K562 (cell line): ENCODE measurements at regions not wholly inside any gene's neighbourhood (a gene's known extent, or its start where the extent isn't known, plus 50 kb on each side); places are given as distances from the start of the nearest gene placed in this dataset.

Source experiments
- ATAC-seq: fragments of 200-7000 bp; cut with Tn5 transposase; 3 replicates; pipeline ENCODE4 v1.9.1; 2020; ENCODE audit warnings: moderate library complexity
- BruUV-seq: library from RNA; stranded (reverse); fragments of 400-500 nt; replicated peaks from 2 replicates; lab custom pipeline; 2021; lab: Mats Ljungman, UMichigan
- CTCF ChIA-PET: fragments of 300-600 bp; formaldehyde crosslinking; extraction: SDS; loops from one replicate; lab custom pipeline; 2021; ENCODE audit warnings: low intra/inter-chr PET ratio; lab: Yijun Ruan, JAX
- POLR2A ChIA-PET: fragments of 300-600, 350-650 bp; sonication (Branson Sonifier 250); formaldehyde crosslinking; extraction: SDS; loops from one replicate; lab custom pipeline; 2021; ENCODE audit warnings: antibody characterized with exemption, inconsistent platforms; lab: Yijun Ruan, JAX
- DNase-seq, 4 experiments: peaks; one replicate each; pipeline versions ENCODE4 v3.0.0 to v3.0.0-alpha.2; 2011 to 2018; ENCODE audit warnings: low spot score in 3 of 4, mixed read lengths in 3 of 4; ENCODE audit errors: extremely low read depth in 1 of 4
- FAIRE-seq: peaks from 2 replicates; lab custom pipeline; 2011; peaks lifted over from hg19 to GRCh38; lab: Jason Lieb, UNC
- H2AFZ ChIP-seq: 2 replicates; pipeline ENCODE4 v1.6.0; 2011; ENCODE audit warnings: low read depth, low read length, control low read depth, inconsistent platforms
- H3K27ac ChIP-seq: fragments of 200-600 bp; 3 replicates; pipeline ENCODE4 v1.8.0; 2011; ENCODE audit warnings: low read depth, mild to moderate bottlenecking, control low read depth, inconsistent platforms, low read length, moderate library complexity, mixed read lengths; ENCODE audit errors: extremely low read depth
- H3K27me3 ChIP-seq, 2 experiments: fragments of 300-600 bp in 1 of 2; 2 replicates in 1 of 2; 3 replicates in 1 of 2; pipeline versions ENCODE4 v1.6.0 to v1.8.0; 2011; ENCODE audit warnings: inconsistent platforms in 2 of 2, low read length in 2 of 2, mild to moderate bottlenecking in 1 of 2, mixed read lengths in 1 of 2, moderate library complexity in 1 of 2; ENCODE audit not compliant: control insufficient read depth in 2 of 2, insufficient read depth in 2 of 2
- H3K36me3 ChIP-seq: fragments of 300-600 bp; 3 replicates; pipeline ENCODE4 v1.8.0; 2011; ENCODE audit warnings: mild to moderate bottlenecking, low read length, inconsistent platforms; ENCODE audit not compliant: control insufficient read depth, insufficient read depth
- H3K4me1 ChIP-seq, 2 experiments: fragments of 200-600 bp in 1 of 2; replicated peaks in 1 of 2; 2 replicates in 1 of 2; 3 replicates in 1 of 2; pipeline versions ENCODE4 v1.5.1 to v1.8.0; 2011; ENCODE audit warnings: inconsistent platforms in 2 of 2, low read length in 2 of 2, mild to moderate bottlenecking in 1 of 2, mixed read lengths in 1 of 2, moderate library complexity in 1 of 2; ENCODE audit not compliant: control insufficient read depth in 2 of 2, insufficient read depth in 2 of 2
- H3K4me2 ChIP-seq: 2 replicates; pipeline ENCODE4 v1.6.1; 2011; ENCODE audit warnings: low read length, control low read depth, inconsistent platforms, mixed read lengths; ENCODE audit not compliant: insufficient read depth
- H3K4me3 ChIP-seq: fragments of 200-600 bp; sonication (generic), shearing (Covaris generic); 2 replicates; pipeline ENCODE4 v1.5.1; 2016; ENCODE audit warnings: control low read depth, inconsistent platforms
- H3K79me2 ChIP-seq: fragments of 200-600 bp; 3 replicates; pipeline ENCODE4 v1.8.0; 2011; ENCODE audit warnings: low read length, inconsistent platforms; ENCODE audit not compliant: control insufficient read depth, insufficient read depth
- H3K9ac ChIP-seq, 2 experiments: 2 replicates each; pipeline versions ENCODE4 v1.6.0 to v1.6.1; 2011; ENCODE audit warnings: low read depth in 2 of 2, low read length in 2 of 2, control low read depth in 1 of 2, inconsistent platforms in 1 of 2, mild to moderate bottlenecking in 1 of 2, mixed read lengths in 1 of 2; ENCODE audit not compliant: insufficient read depth in 1 of 2
- H3K9me1 ChIP-seq: one replicate; pipeline ENCODE4 v1.6.0; 2011; ENCODE audit warnings: inconsistent platforms, mild to moderate bottlenecking, low read length, moderate library complexity; ENCODE audit not compliant: control insufficient read depth, insufficient read depth
- H3K9me3 ChIP-seq: replicated peaks from 2 replicates; pipeline ENCODE4 v1.5.1; 2011; ENCODE audit warnings: low read depth, low read length, inconsistent platforms; ENCODE audit not compliant: control insufficient read depth, insufficient read depth
- H4K20me1 ChIP-seq: replicated peaks from 2 replicates; pipeline ENCODE4 v1.6.1; 2011; ENCODE audit warnings: low read length, inconsistent platforms, mixed read lengths; ENCODE audit not compliant: control insufficient read depth, insufficient read depth
- AFF4 ChIP-seq: sonication (generic); formaldehyde crosslinking; IDR thresholded peaks from 2 replicates; pipeline ENCODE4 v1.8.0; 2023; ENCODE audit warnings: mild to moderate bottlenecking, missing genetic modification reagents
- ELF4 ChIP-seq: fragments of 450-650 bp; formaldehyde crosslinking; IDR thresholded peaks from 2 replicates; pipeline ENCODE4 v1.4.0; 2022; ENCODE audit warnings: missing genetic modification characterization
- ELK1 ChIP-seq: sonication (generic); formaldehyde crosslinking; IDR thresholded peaks from 2 replicates; pipeline ENCODE4 v1.8.1; 2022; ENCODE audit warnings: missing genetic modification reagents
- HOXB6 ChIP-seq: fragments of 250-450 bp; sonication (Bioruptor Pico); IDR thresholded peaks from 2 replicates; pipeline ENCODE4 v1.5.1; 2022; ENCODE audit warnings: mild to moderate bottlenecking, borderline replicate concordance
- JUND ChIP-seq, 2 experiments: IDR thresholded peaks; 2 replicates in 1 of 2; 3 replicates in 1 of 2; pipeline ENCODE4 v1.6.1; 2011; ENCODE audit warnings: borderline replicate concordance in 2 of 2, low read depth in 2 of 2, low read length in 2 of 2, improper control_type of control experiment in 1 of 2, missing biosample characterization in 1 of 2, missing genetic modification characterization in 1 of 2, missing genetic modification reagents in 1 of 2
- KLF13 ChIP-seq: fragments of 450-650 bp; IDR thresholded peaks from 2 replicates; pipeline ENCODE4 v1.6.1; 2016; ENCODE audit warnings: missing genetic modification characterization, low read depth, mild to moderate bottlenecking, missing compliant biosample characterization, moderate library complexity, borderline replicate concordance
- MLLT1 ChIP-seq, 2 experiments: fragments of 450-650 bp; IDR thresholded peaks; 2 replicates each; pipeline ENCODE4 v1.6.1; 2016
- NCOA2 ChIP-seq, 2 experiments: fragments of 450-650 bp; IDR thresholded peaks; 2 replicates each; pipeline ENCODE4 v1.6.1; 2018; ENCODE audit warnings: mild to moderate bottlenecking in 2 of 2, moderate library complexity in 1 of 2; ENCODE audit not compliant: partially characterized antibody in 2 of 2
- SAFB ChIP-seq: fragments of 200-400 bp; formaldehyde crosslinking; IDR thresholded peaks from 2 replicates; pipeline ENCODE4 v1.6.1; 2017; ENCODE audit warnings: low read depth, low read length, borderline replicate concordance
- ZBTB2 ChIP-seq: fragments of 450-650 bp; IDR thresholded peaks from 2 replicates; pipeline ENCODE4 v1.6.1; 2016; ENCODE audit warnings: antibody characterized with exemption
- ZNF449 ChIP-seq: fragments of 250-450 bp; sonication (Bioruptor Pico); IDR thresholded peaks from 2 replicates; pipeline ENCODE4 v1.8.0; 2022; ENCODE audit warnings: moderate library complexity, mild to moderate bottlenecking, inconsistent platforms
- WGBS: fragments of 100-300 bp; shearing (Covaris generic); methylation state at CpG from one replicate; pipeline ENCODE4 v1.1.6; 2016; ENCODE audit warnings: low coverage, mixed read lengths; ENCODE audit not compliant: insufficient coverage; ENCODE audit errors: missing lambda C conversion rate; 5-methylcytosine and 5-hydroxymethylcytosine counted together
- in situ Hi-C: fragments of 300-500 bp; cut with MboI; formaldehyde crosslinking; loops from 4 replicates; pipeline ENCODE4 v1.15.0; 2018; ENCODE audit warnings: inconsistent platforms, mixed read lengths
- intact Hi-C: fragments of 100-400 bp; cut with micrococcal nuclease; formaldehyde crosslinking; loops from 2 replicates; pipeline ENCODE4 v1.14.2; 2022

- TF ChIP-seq NCOA2 (IDR thresholded peaks at IDR 0.05; ENCODE audit: partially characterized antibody in 2 of 2) (no peak), ELF4 (CRISPR knock-in tag) (no peak), SAFB (no peak)
Observed at GRCh38 chr4:165767671-165768070, 105.4 kb upstream of the TLL1 start (continued).

GRCh38 chr4:165768281-165768680 is 104.8 kb upstream of the TLL1 start:
- Histone ChIP-seq H2AFZ (no peak overlapping the region), H4K20me1 (no peaks in the 10 kb centered on the region), H3K4me2 (no peak overlapping the region), H3K4me3 (no peak overlapping the region), H3K9ac (no peak overlapping the region), H3K27ac (no peak overlapping the region), H3K9me3 (no peaks in the 10 kb centered on the region), H3K4me1 (no peaks in the 10 kb centered on the region), H3K9me1 (no peaks in the 10 kb centered on the region), H3K36me3 (no peaks in the 10 kb centered on the region), H3K79me2 (no peaks in the 10 kb centered on the region), H3K27me3 (no peaks in the 10 kb centered on the region)
- in situ Hi-C loops (no loop called here), intact Hi-C loops (no loop called here)
- CTCF ChIA-PET: no interaction called here
- no peak for FAIRE-seq
- DNase-seq: no peak
- WGBS: 0% methylated on average over 3 of the region's 3 CpGs
- BruUV-seq: no TSS peak
- POLR2A ChIA-PET: no interaction called here
- ATAC-seq: no peak
- TF ChIP-seq ZBTB2: no peak
- no peak for TF ChIP-seq HOXB6 (CRISPR knock-in tag)
- no peak for TF ChIP-seq KLF13 (tag)
- TF ChIP-seq MLLT1 (IDR thresholded peaks at IDR 0.05): no peak
- no peak for TF ChIP-seq JUND (IDR thresholded peaks at IDR 0.05; ENCODE audit: borderline replicate concordance, low read depth, low read length)
- TF ChIP-seq JUND (tag; IDR thresholded peaks at IDR 0.05; ENCODE audit: borderline replicate concordance, low read depth, low read length): no peak
- TF ChIP-seq ZNF449 (CRISPR knock-in tag): no peak
- no peak for TF ChIP-seq AFF4 (CRISPR knock-in tag)
- TF ChIP-seq ELK1 (CRISPR knock-in tag): no peak
